ENCODE measurements at regions not wholly inside any gene's neighbourhood (a gene's known extent, or its start where the extent isn't known, plus 50 kb on each side); places are given as distances from the start of the nearest gene placed in this dataset.

DNA sequence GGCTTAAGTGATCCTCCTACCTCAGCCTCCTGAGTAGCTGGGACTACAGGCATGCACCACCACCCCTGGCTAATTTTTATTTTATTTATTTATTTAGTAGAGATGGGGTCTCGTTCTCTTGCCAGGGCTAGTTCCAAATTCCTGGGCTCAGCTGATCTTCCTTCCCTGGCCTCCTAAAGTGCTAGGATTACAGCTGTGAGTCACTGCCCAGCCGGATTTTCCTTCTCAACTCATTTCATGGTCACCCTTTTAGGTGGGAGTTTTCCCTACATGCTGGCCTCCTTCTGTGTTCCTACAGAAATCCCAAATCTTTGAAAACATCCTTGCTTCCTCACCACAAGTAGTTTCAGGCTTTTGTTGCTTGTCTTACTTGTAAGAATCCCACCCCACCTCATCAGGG is 102.1 kb upstream of the SIAH1 start:
- no peak for DNase-seq (ENCODE audit: low read depth in 2 of 2)

GRCh38 chr16:48481772-48482171 is 96.6 kb upstream of the SIAH1 start:
- DNase-seq (ENCODE audit: low read depth in 2 of 2): no peak

DNA sequence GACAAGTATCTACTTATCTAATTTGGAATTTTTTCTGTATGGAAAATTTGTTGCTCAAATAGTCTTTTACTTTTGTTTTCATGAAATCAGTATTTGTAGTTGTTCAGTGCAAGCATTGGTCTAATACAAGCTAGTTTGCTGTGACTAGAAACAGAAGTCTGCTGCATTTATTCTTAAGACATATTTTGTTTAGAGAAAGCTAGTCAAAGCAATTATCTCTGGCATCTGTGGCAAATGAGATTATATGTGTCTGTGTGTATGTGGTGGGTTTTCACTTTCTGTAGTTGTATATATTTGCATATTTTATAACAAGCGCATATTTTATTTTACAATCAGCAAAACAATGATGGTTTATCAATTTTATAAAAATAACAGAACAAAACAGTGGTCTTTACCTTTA is 96.0 kb upstream of the SIAH1 start:
- DNase-seq (ENCODE audit: low read depth in 2 of 2): no peak

DNA sequence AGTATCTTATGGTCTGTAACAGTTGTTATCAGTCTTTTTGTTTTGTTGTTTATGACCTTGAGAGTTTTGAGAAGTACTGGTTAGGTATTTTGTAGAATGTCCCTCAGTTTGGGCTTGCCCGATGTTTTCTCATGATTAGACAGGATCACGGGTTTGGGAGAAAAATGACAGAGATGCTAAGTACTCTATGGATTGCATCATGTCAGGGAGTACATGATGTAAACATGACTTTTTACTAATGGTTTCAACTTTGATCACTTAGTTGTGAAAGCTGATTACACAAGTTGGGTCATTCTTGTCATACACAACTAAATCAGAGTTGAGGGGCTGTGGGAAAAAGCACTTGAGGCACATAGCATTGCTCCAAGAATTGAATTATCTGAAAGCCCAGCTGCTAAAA is 94.7 kb upstream of the SIAH1 start:
- DNase-seq (ENCODE audit: low read depth in 2 of 2): no peak

DNA sequence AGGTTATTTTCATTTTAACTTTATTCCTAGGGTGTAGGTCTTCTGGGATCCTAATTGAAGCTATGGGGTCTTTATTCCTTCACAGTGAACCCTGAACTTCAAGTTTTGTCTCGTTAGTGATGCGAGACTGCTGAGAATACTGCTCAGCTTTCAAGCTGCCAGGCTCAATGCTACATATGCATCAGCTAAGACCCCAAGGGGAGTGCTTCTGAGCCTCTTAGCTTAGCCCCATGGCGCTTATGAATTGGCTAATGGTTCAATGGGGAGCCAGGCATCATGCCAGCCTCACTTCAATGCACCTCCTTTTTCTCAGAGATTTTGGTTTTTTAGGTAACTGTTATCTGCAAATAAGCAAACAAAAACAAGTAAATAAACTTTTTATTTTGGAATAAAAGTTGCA is 94.1 kb upstream of the SIAH1 start:
- DNase-seq (ENCODE audit: low read depth in 2 of 2): no peak

- DNase-seq (ENCODE audit: low read depth in 2 of 2): peak; percentile 21 to 29
These were observed 93.2 kb upstream of the SIAH1 start for GRCh38 chr16:48478393-48478792.

DNA sequence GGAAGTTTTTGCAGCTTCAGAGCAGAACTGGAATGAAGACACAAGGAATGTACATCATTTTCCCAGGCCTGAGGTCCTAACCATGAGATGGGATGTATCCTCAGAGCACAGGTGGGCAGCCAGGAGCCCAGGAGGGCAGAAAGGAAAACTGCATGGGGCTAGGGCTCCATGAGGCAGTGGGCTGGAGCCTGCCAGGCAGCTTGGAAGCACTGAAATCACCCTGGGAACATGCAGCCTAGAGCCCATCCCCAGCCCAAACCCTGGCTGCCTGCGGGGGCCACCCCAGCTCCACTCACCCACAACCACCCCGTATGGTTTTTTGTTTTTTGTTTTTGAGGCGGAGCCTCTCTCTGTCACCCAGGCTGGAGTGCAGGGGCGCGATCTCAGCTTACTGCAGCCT is 86.2 kb upstream of the SIAH1 start:
- DNase-seq (ENCODE audit: low read depth in 2 of 2): no peak

DNA sequence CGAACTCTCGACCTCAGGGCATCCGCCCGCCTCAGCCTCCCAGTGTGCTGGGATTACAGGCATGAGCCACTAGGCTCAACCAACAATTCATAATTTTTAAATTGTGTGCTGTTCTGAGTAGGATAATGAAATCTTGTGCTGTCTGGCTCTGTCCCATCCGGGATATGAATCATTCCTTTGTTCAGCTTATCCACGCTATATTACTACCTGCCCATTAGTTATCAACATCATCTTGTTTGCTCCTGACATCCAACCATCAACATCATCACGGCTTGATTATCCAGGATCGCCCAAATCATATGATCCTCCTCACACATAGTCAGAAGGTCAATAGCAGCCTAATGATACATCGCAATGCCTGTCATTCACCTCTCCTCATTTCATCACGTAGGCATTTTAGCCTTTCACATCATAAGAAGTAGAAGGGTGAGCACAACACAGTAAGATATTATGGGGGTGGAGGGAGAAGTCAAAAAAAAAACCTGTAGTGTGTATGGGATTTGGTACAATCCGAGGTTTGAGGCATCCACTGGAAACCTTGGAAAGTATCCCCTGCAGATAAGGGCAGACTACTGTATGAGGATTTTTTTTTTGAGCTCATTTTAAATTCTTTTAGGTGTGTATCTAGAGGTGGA is 77.0 kb upstream of the SIAH1 start:
- no peak for DNase-seq (ENCODE audit: low read depth in 2 of 2)

DNA sequence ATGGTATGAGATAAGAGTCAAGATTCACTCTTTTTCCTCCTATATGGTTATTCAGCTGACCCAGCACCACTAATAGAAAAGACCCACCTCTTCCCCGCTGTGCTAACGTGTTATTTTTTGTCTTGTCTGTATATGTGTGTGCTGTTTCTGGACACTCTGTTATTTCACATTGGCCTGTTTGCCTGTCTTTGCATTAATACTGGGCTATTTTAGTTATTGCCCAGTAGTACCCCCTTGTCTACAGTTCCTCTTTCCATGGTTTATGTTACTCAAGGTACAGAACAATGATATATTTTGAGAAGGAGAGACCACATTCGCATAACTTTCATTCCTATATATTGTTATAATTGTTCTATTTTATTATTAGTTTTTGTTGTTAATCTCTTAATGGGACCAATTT is 74.0 kb upstream of the SIAH1 start:
- DNase-seq (ENCODE audit: low read depth in 2 of 2): no peak

- no peak for DNase-seq (ENCODE audit: low read depth in 2 of 2)
These were observed 68.8 kb upstream of the SIAH1 start for GRCh38 chr16:48454051-48454450.

DNA sequence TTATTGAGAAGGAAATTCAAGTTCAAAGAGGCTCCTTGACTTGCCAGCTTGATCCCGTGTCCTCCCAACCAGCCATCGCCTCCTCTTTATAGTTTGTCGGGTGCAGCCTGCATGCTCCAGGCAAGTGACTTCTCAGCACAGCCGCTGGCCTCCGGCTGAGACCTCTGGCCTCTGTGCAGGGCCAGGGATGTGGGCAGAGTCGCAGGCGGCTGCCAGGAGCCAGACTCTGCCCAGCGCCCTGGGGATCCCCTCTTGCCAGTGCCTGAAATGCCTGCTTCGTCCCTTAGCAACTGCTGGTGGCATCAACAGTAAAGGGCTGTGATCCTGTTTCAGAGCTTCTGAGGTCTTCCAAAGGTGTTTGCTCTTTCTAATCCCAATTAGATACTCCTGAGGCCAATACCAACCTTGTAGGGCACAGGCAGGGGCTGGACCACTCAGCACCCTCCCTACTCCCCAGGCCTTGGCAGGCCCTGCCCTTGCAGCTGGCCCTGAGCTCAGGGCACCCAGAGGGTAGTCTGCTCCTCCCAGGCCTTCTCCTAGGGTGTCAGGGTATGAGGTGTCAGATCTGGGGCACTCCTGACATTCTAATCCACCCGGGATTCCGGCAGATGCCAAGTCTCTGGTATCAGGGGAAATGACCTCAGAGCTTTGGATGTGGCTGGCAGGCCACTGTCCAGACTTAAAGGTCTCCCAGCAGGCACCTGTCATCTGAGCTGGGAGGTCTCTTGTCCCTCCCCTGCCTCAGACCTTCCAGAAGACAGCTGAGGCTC is 68.0 kb upstream of the SIAH1 start:
- DNase-seq (ENCODE audit: low read depth in 2 of 2): no peak

DNA sequence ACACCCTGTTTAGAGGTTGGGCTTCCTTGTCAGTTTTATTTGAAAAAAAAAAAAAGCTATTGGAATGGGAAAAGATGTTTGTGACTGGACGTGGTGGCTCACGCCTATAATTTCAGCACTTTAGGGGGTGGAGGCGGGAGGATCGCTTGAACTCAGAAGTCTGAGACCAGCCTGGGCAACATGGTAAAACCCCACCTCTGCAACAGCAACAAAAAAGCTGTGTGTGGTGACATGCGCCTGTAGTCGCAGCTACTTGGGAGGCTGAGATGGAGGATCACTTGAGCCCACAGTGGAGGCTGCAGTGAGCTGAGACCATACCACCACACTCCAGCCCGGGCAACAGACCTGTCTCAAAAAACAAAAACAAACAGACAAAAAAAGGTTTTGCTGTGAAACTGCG is 66.1 kb upstream of the SIAH1 start:
- no peak for DNase-seq (ENCODE audit: low read depth in 2 of 2)

- DNase-seq (ENCODE audit: low read depth in 2 of 2): no peak
These were observed 65.2 kb upstream of the SIAH1 start for GRCh38 chr16:48450367-48450766.

GRCh38 chr16:48448841-48449481 is 63.7 kb upstream of the SIAH1 start:
- no peak for DNase-seq (ENCODE audit: low read depth in 2 of 2)

GRCh38 chr16:48447940-48448536 is 62.8 kb upstream of the SIAH1 start:
- DNase-seq (ENCODE audit: low read depth in 2 of 2): no peak

- no peak for DNase-seq (ENCODE audit: low read depth in 2 of 2)
These were observed 62.2 kb upstream of the SIAH1 start for GRCh38 chr16:48447428-48447827.

DNA sequence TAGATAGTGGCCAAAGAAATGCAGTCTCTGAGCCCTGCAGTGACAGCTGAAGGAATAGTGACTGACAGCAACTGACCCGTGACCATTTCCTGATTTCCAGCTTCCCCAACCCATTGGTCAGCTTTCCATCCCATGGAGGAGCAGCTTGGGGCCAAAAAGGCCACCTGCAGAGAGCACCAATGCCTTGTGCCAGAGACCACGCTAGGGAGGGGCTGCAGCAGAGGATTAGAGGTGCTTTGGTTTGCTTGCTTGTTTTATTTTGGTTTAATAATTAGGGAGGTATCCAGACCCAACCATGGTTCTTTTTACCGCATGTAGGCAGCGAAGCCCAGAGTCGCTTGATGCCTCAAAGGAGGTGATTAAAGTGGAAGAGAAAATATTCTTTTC is 61.3 kb upstream of the SIAH1 start:
- no peak for DNase-seq (ENCODE audit: low read depth in 2 of 2)

DNA sequence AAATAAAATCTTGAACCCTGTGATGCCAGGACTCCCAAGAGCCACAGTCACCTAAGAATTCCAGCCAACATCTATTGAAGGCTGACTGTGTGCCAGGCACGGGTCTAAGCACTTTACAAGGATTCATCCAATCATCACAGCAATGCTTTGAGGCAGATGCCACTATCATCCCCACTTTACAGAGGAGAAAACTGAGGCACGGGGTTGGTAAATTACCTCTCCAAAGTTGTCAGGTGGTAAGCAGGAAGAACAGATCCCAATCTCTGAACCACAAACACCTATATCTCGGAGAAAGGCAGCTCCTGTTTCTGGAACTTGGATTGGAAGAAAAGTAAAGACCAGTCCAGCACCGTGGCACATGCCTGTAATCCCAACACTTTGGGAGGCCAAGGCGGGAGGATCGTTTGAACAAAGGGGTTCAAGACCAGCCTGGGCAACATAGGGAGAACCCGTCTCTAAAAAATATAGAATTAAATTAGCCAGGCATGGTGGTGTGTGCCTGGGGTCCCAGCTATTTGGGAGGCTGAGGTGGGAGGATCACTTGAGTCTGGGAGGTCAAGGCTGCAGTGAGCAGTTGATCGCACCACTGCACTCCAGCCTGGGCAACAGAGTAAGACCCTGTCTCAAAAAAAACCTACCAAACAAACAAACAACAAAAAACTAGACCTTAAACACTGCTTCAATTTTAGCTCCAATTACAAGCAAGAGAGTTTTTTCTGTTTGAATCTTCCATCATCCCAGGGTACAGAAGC is 60.7 kb upstream of the SIAH1 start:
- DNase-seq (ENCODE audit: low read depth in 2 of 2): no peak

DNA sequence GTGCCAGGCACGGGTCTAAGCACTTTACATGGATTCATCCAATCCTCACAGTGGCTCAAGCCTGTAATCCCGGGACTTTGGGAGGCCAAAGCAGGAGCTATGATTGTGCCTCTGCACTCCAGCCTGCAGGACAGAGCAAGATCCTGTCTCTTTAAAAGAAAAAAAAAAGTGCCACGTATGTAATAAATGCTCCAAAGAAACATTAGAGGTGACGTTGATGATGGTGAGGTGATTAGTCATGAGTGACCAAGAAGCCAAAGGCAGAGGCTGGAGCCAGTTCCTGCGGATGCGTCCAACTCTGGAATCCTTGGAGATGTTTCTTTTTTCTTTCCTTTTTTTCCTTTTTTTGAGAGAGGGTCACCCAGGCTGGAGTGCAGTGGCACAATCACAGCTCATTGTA is 59.4 kb upstream of the SIAH1 start:
- DNase-seq (ENCODE audit: low read depth in 2 of 2): peak; percentile 42 to 58

- no peak for DNase-seq (ENCODE audit: low read depth in 2 of 2)
These were observed 57.2 kb upstream of the SIAH1 start for GRCh38 chr16:48442379-48442778.

GRCh38 chr16:48441863-48442279 is 56.7 kb upstream of the SIAH1 start:
- DNase-seq (ENCODE audit: low read depth in 2 of 2): no peak

DNA sequence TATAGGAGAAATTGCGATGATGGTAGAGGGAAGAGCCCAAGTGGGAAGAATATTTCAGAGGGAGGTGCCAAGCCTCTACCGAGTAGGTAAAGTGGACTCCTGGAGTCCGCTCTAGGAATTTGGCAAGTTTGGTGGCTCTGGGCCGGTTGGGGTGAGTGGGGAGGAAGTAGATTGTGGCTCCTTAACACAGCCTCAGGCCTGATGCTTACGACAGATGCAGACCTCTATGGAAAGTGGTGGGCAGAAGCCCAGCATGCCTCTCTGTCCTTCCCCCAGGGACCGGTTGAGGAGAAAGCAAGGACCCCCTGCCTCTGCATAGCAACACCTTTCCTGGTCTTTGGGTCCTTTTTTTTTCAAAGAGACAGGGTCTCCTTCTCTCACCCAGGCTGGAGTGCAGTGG is 55.9 kb upstream of the SIAH1 start:
- no peak for DNase-seq (ENCODE audit: low read depth in 2 of 2)

Measured in fibroblast of skin of left quadriceps (primary cell).